D721Med (cell line): ENCODE measurements at regions not wholly inside any gene's neighbourhood (a gene's known extent, or its start where the extent isn't known, plus 50 kb on each side); places are given as distances from the start of the nearest gene placed in this dataset.

Experiments used
- DNase-seq: peaks from one replicate; pipeline ENCODE4 v3.0.0; 2011; ENCODE audit warnings: low spot score; ENCODE audit not compliant: insufficient read length
- FAIRE-seq: peaks from 2 replicates; lab custom pipeline; 2011; peaks lifted over from hg19 to GRCh38; lab: Jason Lieb, UNC
- TF ChIP-seq, protein P1 (sequence below): IDR thresholded peaks from 2 replicates; pipeline ENCODE4 v1.5.1; 2012; ENCODE audit warnings: mild to moderate bottlenecking, control low read depth; ENCODE audit not compliant: insufficient read depth; ENCODE audit errors: missing control alignments

DNA sequence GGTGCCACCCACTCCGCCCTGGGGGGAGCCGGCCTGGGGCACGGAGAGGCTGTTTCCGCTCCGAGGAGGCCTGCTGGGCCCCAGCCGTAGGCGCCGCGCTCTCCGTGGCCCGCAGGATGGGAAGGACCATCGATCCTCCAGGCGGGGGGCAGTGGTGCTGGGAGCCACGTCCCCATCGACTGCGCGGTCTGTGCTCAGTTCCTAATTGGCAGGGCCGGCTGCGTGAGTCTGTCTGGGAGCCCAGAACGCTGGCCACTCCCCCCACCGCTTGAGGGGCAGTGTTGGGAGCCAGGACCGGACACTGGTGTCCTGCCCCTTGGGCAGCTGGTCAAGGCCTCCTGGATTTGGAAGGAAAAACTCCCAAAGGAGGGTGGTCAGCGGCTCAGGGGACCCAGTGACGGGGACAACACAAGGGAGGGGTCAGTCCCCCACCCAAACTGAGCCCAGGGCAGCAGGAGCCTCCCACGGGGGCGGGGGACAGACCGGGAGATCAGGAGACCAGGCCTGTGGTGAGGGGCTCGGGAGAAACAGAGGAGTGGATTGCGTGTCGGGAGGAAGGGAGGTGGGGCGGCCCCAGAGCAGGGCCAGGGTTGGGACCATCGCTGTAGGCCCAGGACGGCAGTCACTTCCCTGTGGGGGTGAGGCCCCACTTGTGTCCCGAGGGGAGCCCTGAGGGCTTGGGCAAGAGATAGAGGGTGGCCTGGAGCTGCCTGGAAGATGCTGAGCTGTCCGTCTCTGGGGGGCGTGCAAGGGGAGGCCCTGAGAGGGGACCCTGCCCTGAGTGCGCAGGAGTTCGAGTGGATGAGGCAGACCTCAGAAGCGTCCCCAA lies 89.0 kb downstream of the UNCX start:
- DNase-seq (no peak), FAIRE-seq (no peak)
- TF ChIP-seq, protein P1, sequence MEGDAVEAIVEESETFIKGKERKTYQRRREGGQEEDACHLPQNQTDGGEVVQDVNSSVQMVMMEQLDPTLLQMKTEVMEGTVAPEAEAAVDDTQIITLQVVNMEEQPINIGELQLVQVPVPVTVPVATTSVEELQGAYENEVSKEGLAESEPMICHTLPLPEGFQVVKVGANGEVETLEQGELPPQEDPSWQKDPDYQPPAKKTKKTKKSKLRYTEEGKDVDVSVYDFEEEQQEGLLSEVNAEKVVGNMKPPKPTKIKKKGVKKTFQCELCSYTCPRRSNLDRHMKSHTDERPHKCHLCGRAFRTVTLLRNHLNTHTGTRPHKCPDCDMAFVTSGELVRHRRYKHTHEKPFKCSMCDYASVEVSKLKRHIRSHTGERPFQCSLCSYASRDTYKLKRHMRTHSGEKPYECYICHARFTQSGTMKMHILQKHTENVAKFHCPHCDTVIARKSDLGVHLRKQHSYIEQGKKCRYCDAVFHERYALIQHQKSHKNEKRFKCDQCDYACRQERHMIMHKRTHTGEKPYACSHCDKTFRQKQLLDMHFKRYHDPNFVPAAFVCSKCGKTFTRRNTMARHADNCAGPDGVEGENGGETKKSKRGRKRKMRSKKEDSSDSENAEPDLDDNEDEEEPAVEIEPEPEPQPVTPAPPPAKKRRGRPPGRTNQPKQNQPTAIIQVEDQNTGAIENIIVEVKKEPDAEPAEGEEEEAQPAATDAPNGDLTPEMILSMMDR = no peak

DNA sequence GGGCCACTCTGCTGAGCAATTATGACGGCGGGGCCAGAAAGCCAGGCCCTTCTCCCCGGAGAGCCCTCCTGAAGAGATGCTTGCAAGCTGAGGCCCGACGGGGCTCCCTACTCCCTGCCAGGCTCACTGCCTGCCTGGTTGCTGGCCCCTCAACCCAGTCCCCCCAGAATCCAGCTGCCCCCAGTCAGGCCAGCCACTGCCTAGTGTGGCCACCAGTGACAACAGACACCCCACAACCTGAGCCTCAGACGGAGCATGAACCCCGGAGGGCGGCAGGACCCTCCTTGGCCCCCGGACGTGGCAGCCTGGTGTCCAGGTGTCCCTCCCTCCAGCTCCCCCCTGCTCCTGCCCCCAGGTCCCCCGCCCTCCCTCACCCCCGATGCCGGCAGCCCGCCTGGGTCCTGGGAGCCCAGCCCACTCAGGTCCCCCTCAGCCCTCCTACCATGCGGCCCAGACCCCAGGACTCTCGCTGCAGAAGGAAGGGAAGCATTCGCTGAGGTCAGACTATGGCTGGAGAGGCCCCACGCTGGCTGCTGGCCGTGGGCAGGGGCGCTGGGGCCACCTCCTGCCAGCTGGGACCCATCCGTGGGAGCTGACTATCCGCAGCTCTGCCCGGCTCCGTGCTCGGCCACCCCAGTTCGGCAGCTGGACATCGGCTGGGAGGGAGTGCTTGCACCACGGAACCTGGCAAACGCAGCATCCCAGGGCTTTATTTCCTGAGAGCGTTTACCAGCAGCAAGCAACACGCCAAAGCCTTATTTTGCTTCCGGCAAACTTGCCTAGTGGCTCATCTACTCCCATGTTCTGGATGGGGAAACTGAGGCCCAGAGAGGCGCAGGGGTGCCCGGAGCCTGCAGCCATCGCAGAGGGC lies 89.8 kb downstream of the UNCX start:
- TF ChIP-seq, protein P1 = no peak
- FAIRE-seq = no peak
- DNase-seq = no peak

DNA sequence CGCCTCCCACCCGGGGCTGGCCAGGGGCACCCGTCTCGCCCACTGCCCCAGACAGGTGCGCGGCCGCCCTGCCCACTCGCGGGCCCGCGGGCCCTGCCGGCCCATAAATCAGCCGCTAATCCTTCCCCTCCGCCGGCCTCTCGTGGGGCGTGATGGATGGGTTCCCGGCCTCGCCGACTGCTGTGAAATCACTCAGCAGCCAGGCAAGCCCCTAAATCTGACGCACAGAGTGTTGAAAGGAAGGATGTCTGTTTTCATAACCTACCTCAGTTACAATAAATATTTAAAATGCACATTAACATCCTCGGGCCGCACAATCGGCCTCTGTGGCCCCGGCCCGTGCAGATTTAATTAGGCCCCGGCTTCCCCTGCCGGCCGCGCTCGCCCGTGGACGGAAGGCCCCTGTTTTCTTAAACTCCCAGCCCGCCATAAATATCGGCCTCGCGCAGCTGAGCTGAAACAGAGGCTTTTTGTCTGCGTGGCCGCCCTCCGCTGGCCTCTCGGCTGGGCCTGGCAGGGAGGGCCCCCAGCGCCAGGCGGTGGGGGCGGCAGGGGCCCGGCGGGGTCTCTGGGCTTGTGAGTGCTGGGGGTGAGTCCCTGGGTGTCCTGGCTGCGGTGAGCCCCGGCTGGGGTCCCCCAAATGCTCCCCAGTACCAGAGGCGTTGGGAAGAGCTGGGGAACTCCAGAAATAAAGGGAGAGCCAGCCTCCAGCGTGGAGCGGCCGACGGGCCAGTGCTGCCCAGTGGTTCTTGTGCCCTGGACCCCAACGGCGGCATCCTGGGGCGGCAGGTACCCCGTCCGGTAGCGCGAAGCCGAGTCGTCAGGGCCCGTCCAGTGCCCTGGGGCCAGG lies 90.7 kb downstream of the UNCX start:
- TF ChIP-seq, protein P1 = no peak
- no peak for FAIRE-seq
- DNase-seq = no peak

DNA sequence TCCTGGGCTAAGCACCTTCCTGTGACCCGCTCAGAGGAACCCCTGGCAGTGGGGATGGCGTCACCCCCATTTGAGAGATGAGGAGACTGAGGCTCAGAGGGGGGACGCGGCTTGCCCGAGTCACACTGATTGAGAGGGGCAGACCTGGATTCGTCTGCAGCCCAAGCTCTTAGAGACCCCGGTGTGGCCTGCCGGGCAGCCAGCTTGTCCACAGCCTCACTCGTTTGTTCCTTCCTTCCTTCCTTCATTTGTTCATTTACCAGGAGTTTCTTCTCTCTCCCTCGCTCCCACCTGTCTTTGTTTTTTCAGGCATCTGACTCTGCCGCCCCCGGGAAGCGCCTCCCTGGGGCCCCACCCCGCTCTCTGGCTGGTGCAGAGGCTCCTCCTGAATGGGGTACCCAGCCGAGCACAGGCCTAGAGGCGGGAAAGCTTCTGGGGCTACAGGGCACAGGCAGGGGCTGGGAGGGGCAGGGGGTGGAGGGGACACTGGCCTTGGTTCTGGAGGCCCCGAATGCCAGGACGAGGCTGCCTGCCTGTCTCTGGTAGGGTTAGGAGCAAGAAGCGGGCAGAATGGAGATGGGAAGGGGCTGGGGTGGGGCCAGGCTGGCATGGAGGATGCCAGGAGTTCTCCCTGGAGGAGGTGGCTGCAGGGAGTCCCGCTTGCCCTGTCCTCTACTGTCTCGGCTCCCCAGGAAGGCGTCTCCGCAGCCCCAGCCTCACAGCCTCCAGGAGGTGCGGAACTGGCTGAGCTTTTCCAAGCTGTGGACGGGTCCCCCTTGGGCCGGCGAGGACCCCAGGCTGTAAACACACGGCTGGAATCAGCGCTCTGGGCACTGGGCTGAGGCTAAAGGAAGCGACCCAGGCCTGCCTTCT lies 91.6 kb downstream of the UNCX start:
- TF ChIP-seq, protein P1 = no peak
- FAIRE-seq = no peak
- DNase-seq = no peak

DNA sequence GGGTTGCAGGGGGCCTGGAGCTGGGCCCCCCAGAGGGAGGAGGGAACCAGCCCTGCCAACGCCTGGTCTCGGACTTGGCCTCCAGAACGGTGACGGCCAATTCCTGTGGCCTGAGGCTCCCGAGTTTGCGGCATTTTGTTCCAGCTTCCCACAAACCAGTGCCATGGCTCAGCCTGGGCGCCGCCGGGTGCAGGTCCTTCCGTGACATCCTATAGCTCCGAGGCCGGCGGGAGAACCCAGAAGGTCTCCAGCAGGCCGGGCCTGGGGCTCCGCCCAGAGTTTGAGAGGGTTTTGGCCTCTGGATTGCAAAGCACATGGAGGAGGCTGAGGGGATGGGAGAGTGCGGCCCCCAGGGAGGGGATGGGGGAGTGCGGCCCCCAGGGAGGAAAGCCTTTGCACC lies 92.6 kb downstream of the UNCX start:
- TF ChIP-seq, protein P1 = no peak
- no peak for FAIRE-seq
- DNase-seq = no peak

DNA sequence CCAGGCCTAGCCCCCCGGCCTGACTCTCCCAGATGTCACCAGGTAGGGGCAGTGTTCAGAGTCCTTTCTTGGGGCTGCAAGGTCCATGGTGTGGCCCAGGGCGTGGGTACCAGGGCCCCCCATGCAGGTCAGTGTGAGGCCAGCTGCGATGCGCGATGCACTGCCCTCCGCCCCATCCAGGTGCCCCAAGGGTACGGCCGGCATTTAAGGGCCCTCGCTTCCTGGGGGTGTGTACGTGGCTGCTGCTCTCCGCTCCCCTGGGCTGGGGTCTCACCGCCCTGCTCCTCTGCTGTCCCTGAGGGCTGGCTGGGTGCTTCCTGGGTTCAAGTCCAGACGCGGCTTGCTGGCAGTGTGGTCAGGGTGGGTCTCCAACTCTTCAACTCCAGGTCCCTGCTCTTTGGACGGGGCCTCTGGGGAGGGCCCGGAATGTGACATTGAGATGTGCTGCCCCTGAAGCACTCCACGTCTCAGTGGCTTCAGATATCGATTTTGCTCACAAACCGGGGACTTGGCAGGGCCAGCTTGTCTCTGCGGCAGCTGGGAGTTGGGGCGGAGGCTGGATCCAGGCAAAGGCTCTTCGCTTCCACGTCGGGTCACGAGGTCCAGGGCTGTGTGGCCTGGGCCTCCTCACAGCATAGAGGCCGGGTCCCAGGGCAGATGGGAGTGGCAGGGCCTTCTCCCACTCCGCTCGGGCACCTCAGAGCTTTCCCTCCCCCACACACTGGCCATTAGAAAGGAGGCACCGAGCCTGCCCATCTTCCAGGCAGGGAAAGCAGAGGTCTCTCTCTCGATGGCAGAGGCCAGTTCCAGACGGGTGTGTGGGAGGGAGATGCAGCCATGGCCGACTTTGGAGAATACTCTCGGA lies 93.2 kb downstream of the UNCX start:
- no peak for FAIRE-seq
- DNase-seq = no peak
- TF ChIP-seq, protein P1 = no peak
